KOPT-K1 (cell line): ENCODE measurements at regions not wholly inside any gene's neighbourhood (a gene's known extent, or its start where the extent isn't known, plus 50 kb on each side); places are given as distances from the start of the nearest gene placed in this dataset.
"Not testable (repeated sequence)": the region's sequence is repeated elsewhere in the genome, so short reads cannot be mapped to it uniquely, and the experiment has no call there.

Experiments used
- H3K27ac ChIP-seq: fragments of 200-600 bp; sonication (generic); 2 replicates; pipeline ENCODE4 v1.5.1; 2016; ENCODE audit warnings: antibody characterized with exemption, mild to moderate bottlenecking, low read depth, low read length; ENCODE audit not compliant: poor library complexity, severe bottlenecking
- H3K36me3 ChIP-seq: fragments of 200-600 bp; sonication (generic); 2 replicates; pipeline ENCODE4 v1.5.1; 2017; ENCODE audit warnings: antibody characterized with exemption, mild to moderate bottlenecking, low read length, moderate library complexity; ENCODE audit not compliant: insufficient read depth
- H3K9me3 ChIP-seq: fragments of 200-600 bp; sonication (generic); 2 replicates; pipeline ENCODE4 v1.5.1; 2017; ENCODE audit warnings: antibody characterized with exemption, low read length, mild to moderate bottlenecking; ENCODE audit not compliant: insufficient read depth, poor library complexity, severe bottlenecking

DNA sequence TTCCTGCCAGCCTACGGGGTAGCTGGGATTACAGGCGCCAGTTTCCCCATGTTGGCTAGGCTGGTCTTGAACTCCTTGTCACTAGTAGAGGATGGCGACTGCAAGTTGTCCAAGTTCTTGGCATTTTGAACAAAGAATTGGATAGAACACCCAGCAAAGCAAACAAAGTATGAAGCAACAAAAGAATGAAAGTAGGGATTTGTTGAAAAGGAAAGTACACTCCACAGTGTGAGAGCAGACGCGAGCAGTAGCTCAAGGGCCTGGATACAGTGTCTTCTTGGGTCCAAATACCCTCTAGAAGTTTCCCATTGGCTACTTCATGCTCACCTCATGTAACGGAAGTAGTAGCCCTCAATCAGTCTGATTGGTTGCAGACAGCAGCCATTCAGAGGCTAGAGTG, 152.2 kb downstream of the CCER1 start:
- Histone ChIP-seq H3K27ac (no peak overlapping the region), H3K36me3 (no peaks in the 10 kb centered on the region), H3K9me3 (no peaks in the 10 kb centered on the region)

DNA sequence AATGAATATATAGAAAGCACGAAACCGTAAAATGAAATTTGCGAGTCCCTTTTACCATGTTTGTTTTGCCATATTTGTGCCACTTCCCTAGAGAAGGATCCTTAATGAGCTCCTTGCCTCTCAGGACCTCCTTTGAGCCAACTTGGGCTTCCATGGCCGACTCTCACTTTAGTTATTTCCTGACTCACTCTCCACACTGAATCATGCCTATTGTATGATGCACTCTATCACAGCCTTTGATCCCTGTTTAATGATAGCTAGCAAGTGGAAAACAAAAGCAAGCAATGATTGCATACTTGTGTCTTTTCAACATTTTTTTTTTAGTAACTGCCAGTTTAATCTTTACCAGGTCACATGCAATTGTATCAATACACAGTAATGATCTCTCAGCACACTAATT, 153.2 kb downstream of the CCER1 start:
- Histone ChIP-seq H3K36me3 (no peaks in the 10 kb centered on the region), H3K27ac (no peak overlapping the region), H3K9me3 (no peaks in the 10 kb centered on the region)

DNA sequence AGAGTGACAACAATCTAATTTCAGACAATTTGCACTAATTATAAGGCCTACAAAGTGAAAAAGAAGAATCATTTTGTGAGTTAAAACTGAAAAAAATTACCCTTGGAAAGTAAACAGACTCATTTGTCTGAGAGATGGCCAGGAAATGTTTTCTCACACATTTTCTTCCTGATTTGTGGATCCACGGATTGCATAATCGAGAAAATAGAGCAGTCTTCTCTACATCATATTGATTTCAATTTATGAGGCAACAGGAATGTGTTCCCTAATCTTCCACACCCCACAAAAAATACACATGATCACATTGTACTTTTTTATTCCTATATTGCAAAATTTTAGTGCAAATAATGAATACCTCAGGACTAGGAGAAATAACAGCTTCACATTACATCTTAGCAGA, 160.8 kb downstream of the CCER1 start:
- no peaks in the 10 kb centered on the region for H3K9me3 ChIP-seq
- no peaks in the 10 kb centered on the region for H3K36me3 ChIP-seq
- no peak overlapping the region for H3K27ac ChIP-seq

DNA sequence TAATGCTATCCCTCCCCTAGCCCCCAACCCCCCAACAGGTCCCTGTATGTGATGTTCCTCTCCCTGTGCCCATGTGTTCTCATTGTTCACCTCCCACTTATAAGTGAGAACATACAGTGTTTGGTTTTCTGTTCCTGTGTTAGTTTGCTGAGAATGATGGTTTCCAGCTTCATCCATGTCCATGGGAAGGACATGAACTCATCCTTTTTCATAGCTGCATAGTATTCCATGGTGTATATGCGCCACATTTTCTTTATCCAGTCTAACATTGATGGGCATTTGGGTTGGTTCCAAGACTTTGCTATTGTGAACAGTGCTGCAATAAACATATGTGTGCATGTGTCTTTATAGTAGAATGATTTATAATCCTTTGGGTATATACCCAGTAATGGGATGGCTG, 162.3 kb downstream of the CCER1 start:
- H3K27ac ChIP-seq, H3K36me3 ChIP-seq, H3K9me3 ChIP-seq: not testable (repeated sequence)

DNA sequence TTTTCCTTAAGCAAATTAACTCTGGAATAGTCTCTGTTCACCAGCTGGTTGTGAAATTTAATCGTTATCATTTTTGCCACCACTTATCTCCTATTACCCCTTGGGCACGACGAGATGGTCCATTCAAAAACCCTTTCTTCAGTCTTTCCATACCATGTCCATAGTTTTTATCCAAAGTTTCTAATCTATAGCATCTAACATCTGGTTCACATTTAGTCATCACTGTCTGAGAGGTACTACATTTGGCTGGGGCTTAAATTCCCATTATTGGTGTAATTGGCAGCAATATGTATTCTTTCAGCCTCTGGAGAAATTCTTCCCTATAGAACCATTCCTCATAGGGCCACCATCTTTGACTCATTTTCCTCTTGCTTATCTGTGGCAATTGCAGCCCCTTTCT, 163.5 kb downstream of the CCER1 start:
- Histone ChIP-seq H3K27ac (no peak overlapping the region), H3K9me3 (no peaks in the 10 kb centered on the region), H3K36me3 (no peaks in the 10 kb centered on the region)

DNA sequence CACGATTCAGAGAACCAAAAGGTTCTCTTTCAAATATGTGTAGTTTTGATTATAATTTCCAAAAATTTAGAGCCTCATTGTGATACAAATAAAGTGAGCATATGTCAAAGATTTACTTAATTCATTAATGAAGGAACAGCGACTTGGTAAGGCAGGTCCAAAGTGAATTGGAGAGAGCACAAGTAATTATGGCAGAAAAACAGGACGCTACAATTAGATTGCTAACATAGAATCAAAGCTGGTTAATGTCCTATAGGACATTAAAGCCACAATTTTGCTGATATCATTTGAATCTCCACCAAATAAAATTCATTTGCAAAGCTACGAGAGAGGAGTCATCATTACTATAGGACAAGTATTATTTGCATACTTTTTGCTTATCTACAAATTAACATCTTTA, 164.2 kb downstream of the CCER1 start:
- no peaks in the 10 kb centered on the region for H3K36me3 ChIP-seq
- H3K9me3 ChIP-seq, result no peaks in the 10 kb centered on the region
- H3K27ac ChIP-seq, result no peak overlapping the region

DNA sequence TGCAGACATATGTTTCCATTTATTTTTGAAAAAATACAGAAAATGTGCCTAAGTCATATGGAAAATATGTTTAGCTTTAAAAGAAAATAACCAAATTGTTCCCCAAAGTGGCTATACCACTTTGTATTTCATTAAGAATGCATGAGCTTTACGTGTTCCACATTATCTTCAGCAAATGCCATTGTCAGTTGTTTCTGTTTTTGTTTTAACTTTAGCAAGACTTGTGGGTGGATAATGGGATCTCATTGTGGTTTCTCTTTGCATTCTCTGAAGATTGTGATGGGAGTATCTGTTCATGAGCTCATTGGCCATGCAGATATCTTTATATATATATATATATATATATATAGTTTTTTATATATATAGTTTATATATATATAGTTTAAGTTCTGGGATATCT, 181.5 kb downstream of the CCER1 start:
- Histone ChIP-seq H3K36me3 (no peaks in the 10 kb centered on the region), H3K27ac (no peak overlapping the region), H3K9me3 (no peaks in the 10 kb centered on the region)

DNA sequence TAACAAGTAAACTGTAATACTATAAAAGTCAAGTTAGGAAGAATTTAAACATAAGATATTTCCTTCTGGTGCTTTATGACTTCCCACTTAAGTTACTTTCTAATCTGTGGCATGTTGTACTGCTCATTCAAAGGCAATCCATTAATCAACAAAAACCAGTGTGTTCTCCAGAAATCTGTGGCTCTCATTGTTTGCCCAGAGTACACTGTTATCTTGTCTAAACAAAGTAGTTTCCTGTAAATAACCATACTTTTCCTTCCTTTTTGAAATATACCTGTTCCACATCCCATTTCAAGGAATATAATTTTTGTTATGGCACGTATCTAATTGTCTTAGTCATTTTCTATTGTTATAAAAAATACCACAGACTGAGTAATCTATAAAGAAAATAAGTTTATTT, 184.1 kb downstream of the CCER1 start:
- Histone ChIP-seq H3K27ac (no peak overlapping the region), H3K9me3 (no peaks in the 10 kb centered on the region)

DNA sequence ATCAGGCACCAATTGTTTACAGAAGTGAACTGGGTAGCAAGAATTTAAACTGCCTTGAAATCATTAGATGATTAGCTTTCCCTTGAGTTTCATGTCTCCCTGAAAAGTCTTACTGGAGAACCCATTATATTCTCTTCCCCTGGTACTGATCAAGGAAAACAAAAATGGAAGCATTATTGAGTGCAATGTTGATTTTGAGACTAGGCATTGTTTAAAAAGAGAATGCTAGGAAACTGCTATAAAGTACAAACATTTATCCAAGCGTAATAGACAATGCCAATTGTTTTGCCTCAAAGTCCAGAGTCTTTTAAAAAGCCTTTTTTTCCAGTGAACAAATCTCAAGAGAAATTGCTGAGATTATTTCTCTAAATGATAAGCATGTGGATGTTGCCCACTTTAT, 197.0 kb downstream of the CCER1 start:
- Histone ChIP-seq H3K9me3 (no peaks in the 10 kb centered on the region), H3K27ac (no peak overlapping the region), H3K36me3 (no peaks in the 10 kb centered on the region)

More for the DNA sequence above, 184.1 kb downstream of the CCER1 start:
- H3K36me3 ChIP-seq, result no peaks in the 10 kb centered on the region

DNA sequence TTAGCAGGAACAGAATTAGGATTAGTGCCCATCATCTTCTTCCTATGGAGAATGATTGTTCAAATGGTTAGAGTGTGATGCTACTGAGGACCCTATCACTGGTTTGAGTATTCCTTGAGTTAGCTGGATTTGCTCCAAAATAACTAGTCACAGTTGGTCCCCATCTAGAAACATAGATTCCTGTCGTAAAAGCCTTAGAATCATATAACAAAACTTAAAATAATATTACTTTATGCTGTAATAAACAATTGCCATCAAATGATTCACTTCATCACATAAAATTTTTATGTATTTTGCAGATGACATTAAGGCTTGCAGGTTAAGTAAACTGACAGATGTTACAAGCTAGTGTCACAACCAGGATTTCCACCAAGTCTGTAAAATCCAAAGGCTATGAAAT, 209.8 kb downstream of the CCER1 start:
- Histone ChIP-seq H3K36me3 (no peaks in the 10 kb centered on the region), H3K27ac (no peak overlapping the region), H3K9me3 (no peaks in the 10 kb centered on the region)

DNA sequence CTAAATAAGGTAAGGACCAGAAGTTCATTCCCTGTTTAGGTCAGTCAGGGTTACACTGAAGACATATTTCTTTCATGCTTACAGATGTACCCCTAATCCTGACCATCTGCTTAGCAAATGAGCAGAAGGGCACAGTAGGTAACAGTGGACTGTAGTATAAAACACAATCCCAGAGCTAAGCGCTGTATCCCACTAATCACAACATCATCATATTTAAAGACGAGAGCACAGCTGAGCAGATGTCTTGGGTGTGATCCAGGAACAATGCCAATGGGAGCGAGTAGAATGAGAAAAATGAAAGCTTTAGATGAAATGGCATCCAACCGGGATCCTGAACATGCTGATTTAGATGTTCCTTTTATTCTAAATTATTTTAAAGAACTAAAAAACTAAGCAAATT, 213.4 kb downstream of the CCER1 start:
- no peaks in the 10 kb centered on the region for H3K36me3 ChIP-seq
- H3K27ac ChIP-seq, result no peak overlapping the region
- no peaks in the 10 kb centered on the region for H3K9me3 ChIP-seq

DNA sequence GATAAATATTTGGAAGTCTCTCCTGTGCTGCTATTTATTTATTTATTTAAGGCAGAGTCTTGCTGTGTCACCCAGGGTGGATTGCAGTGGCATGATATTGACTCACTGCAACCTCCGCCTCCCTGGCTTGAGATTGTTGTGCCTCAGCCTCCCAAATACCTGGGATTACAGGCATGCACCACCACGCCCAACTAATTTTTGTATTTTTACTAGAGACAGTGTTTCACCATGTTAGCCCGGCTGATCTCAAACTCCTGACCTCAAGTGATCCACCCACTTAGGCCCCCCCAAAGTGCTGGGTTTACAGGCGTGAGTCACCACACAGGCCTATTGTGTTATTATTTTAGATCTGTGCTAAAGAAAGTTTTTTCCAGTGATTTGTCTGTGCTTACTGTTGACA, 225.2 kb downstream of the CCER1 start:
- Histone ChIP-seq H3K36me3 (no peaks in the 10 kb centered on the region), H3K27ac (no peak overlapping the region), H3K9me3 (no peaks in the 10 kb centered on the region)

DNA sequence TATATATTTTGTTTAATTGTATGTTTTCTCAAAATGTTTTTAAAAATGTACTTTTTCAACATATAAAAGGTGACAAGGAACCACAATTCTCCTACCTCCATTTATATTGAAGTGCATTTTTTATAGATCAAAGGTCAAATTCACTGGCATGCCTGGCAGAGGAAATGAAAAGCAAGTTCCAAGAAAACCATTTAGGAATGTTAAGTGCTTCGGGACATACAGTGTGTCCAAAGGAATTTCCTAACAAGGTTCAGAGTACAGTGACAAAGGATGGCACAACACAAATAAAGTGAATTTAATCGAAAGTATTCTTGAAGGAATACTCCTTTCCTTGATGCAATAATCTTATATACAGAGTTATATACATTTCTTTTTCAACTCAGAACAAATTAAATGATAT, 242.3 kb downstream of the CCER1 start:
- no peak overlapping the region for H3K27ac ChIP-seq
- no peaks in the 10 kb centered on the region for H3K9me3 ChIP-seq
- H3K36me3 ChIP-seq, result no peaks in the 10 kb centered on the region

DNA sequence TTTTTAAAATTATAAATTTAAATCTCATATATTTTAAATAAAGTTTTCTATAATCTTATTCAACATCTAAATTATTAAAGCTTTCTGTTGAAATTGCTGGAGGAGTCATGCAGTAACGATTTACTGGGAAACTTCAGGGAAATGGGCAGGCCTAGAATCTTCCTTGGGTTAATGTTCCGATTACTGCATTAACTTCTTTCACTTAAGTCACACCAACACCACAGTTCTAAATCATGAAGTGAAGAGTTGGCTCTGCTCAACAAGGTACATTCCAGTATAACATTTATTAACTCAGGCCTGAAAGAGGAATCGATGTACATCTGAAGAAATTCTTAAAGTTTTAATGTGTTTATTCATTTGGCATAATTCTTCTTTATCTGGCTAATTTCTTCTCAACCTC, 244.3 kb downstream of the CCER1 start:
- Histone ChIP-seq H3K27ac (no peak overlapping the region), H3K9me3 (no peaks in the 10 kb centered on the region), H3K36me3 (no peaks in the 10 kb centered on the region)

DNA sequence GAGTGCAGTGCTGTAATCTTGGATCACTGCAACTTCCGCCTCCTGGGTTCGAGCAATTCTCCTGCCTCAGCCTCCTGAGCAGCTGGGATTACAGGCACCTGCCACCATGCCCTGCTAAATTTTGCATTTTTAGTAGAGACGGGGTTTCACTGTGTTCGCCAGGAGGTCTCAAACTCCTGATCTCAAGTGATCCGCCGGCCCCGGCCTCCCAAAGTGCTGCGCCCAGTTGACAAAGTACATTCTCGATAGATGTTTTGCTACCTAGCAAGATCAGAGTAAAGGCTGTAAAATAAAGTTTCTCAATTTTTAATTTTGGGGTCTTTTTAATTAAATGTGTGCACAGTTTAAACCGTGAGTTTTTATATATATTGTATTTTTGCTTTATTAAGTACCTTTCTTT, 248.9 kb downstream of the CCER1 start:
- H3K9me3 ChIP-seq, result no peaks in the 10 kb centered on the region
- H3K36me3 ChIP-seq, result no peaks in the 10 kb centered on the region
- H3K27ac ChIP-seq, result no peak overlapping the region

DNA sequence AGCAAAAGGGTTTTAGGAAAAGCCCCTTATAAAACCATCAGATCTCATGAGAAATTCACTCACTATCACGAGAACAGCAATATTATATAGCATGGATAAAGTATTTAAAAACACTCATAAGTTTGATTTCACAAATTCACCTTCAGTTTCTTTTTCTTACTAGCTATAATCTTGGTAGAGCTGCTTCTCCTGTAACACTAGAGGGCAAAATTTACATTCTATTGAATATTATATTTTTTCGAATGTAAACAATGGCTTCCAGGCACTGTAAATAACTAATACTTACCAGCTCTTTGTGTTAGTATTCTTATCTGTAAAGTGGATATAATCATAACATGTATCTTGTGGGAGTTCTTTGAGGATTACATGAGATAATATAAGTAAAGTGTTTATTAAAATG, 259.6 kb downstream of the CCER1 start:
- no peaks in the 10 kb centered on the region for H3K9me3 ChIP-seq
- H3K27ac ChIP-seq, result no peak overlapping the region
- no peaks in the 10 kb centered on the region for H3K36me3 ChIP-seq

DNA sequence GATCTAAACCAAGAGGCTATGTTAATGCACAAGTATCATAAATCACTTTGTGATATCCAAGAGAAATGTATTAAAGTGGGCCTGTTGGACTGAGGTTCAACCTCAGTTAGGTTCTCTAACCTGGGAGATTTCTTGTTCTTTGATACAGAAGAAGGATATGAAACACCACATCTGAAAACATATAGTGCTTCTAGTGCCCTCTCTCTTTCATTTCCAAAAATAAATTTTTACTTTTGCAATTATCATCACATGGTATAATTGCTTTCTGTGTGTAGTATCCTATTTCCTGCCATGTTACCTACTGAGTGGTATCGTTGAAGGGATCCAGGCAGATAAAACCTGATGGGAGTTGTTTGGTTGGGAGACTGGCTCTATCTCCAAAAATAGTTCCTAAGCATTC, 264.9 kb downstream of the CCER1 start:
- H3K27ac ChIP-seq, result no peak overlapping the region
- no peaks in the 10 kb centered on the region for H3K36me3 ChIP-seq
- no peaks in the 10 kb centered on the region for H3K9me3 ChIP-seq
